OCI-LY1 (cell line): ENCODE measurements at regions not wholly inside any gene's neighbourhood (a gene's known extent, or its start where the extent isn't known, plus 50 kb on each side); places are given as distances from the start of the nearest gene placed in this dataset.
"Not testable (repeated sequence)": the region's sequence is repeated elsewhere in the genome, so short reads cannot be mapped to it uniquely, and the experiment has no call there.

Source experiments
- H2AFZ ChIP-seq: fragments of 200-600 bp; sonication (generic), shearing (Covaris generic); 2 replicates; pipeline ENCODE4 v1.6.0; 2014; ENCODE audit warnings: antibody characterized with exemption, mild to moderate bottlenecking, low read length
- H3F3A ChIP-seq: fragments of 200-600 bp; sonication (generic), shearing (Covaris generic); 2 replicates; pipeline ENCODE4 v1.6.0; 2014; ENCODE audit warnings: mild to moderate bottlenecking, antibody characterized with exemption, low read length, moderate library complexity; ENCODE audit not compliant: insufficient read depth
- H3K27ac ChIP-seq: fragments of 200-600 bp; sonication (generic); 2 replicates; pipeline ENCODE4 v1.5.1; 2014; ENCODE audit warnings: low read length, mixed run types, mild to moderate bottlenecking, low read depth; ENCODE audit not compliant: poor library complexity, severe bottlenecking
- H3K27me3 ChIP-seq: fragments of 200-600 bp; sonication (generic); 2 replicates; pipeline ENCODE4 v1.6.0; 2014; ENCODE audit warnings: antibody characterized with exemption, mild to moderate bottlenecking, low read length, moderate library complexity; ENCODE audit not compliant: insufficient read depth
- H3K36me3 ChIP-seq: fragments of 200-600 bp; sonication (generic); 2 replicates; pipeline ENCODE4 v1.6.1; 2014; ENCODE audit warnings: mild to moderate bottlenecking, antibody characterized with exemption, low read length, moderate library complexity, mixed read lengths; ENCODE audit not compliant: insufficient read depth
- H3K4me1 ChIP-seq: fragments of 200-600 bp; sonication (generic); 2 replicates; pipeline ENCODE4 v1.5.1; 2014; ENCODE audit warnings: mild to moderate bottlenecking, low read length, moderate library complexity; ENCODE audit not compliant: insufficient read depth, severe bottlenecking
- H3K4me2 ChIP-seq: fragments of 200-600 bp; sonication (generic), shearing (Covaris generic); 2 replicates; pipeline ENCODE4 v1.6.1; 2014; ENCODE audit warnings: low read length
- H3K4me3 ChIP-seq: fragments of 200-600 bp; sonication (generic); 2 replicates; pipeline ENCODE4 v1.5.1; 2014; ENCODE audit warnings: low read length, low read depth, mild to moderate bottlenecking, mixed read lengths; ENCODE audit not compliant: poor library complexity, severe bottlenecking
- H3K79me2 ChIP-seq: fragments of 200-600 bp; shearing (Covaris generic); 2 replicates; pipeline ENCODE4 v1.6.1; 2016; ENCODE audit warnings: mixed run types, low read length, mixed read lengths; ENCODE audit not compliant: insufficient read depth
- H3K9ac ChIP-seq: fragments of 200-600 bp; sonication (generic), shearing (Covaris generic); 2 replicates; pipeline ENCODE4 v1.6.1; 2014; ENCODE audit warnings: mild to moderate bottlenecking, low read length, mixed read lengths
- H3K9me2 ChIP-seq: fragments of 200-600 bp; sonication (generic), shearing (Covaris generic); 2 replicates; pipeline ENCODE4 v1.6.1; 2014; ENCODE audit warnings: low read depth, mild to moderate bottlenecking, low read length, mixed read lengths
- H3K9me3 ChIP-seq: fragments of 200-600 bp; shearing (Covaris generic); 2 replicates; pipeline ENCODE4 v1.6.1; 2014; ENCODE audit warnings: low read length, mixed read lengths
- H4K20me1 ChIP-seq: fragments of 200-600 bp; sonication (generic), shearing (Covaris generic); 2 replicates; pipeline ENCODE4 v1.6.0; 2016; ENCODE audit warnings: mild to moderate bottlenecking, low read length; ENCODE audit not compliant: insufficient read depth
- EZH2 ChIP-seq: fragments of 200-600 bp; sonication (generic), shearing (Covaris generic); IDR thresholded peaks from 2 replicates; pipeline ENCODE4 v1.8.0; 2017; ENCODE audit warnings: borderline replicate concordance, mixed run types, mild to moderate bottlenecking, antibody characterized with exemption, low read length, moderate library complexity, mixed read lengths
- TF ChIP-seq, protein P1 (sequence below): fragments of 200-600 bp; sonication (generic), shearing (Covaris generic); IDR thresholded peaks from 2 replicates; pipeline ENCODE4 v1.5.1; 2017; ENCODE audit warnings: mild to moderate bottlenecking, antibody characterized with exemption, low read length, moderate library complexity, mixed read lengths

DNA sequence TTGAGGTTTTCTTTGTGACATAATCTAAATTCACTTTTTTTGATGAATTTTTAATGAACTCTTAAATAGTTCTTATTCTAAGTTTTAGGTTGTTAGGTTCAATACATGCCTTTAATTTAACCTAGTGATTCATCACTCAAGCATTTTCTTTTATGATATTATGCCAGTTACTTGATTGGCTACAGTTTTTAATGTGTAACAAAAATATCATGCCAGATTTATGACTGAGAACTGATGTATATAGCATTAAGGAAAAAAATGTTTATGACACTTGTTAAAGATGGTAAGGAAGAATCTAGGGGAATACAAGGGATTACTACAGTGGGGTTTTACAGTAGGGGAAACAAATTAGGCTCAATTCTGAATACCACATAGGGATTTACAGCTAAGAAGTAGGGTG lies 103.1 kb downstream of the VGLL3 start:
- no peaks in the 10 kb centered on the region for H3K9me2 ChIP-seq
- H3K4me1 ChIP-seq: no peaks in the 10 kb centered on the region
- H3K9me3 ChIP-seq: no peaks in the 10 kb centered on the region
- H4K20me1 ChIP-seq: no peaks in the 10 kb centered on the region
- H3K27me3 ChIP-seq: no peaks in the 10 kb centered on the region
- H3K9ac ChIP-seq: no peak overlapping the region
- H3K4me2 ChIP-seq: no peak overlapping the region
- no peak overlapping the region for H3K4me3 ChIP-seq
- no peaks in the 10 kb centered on the region for H3F3A ChIP-seq
- no peak overlapping the region for H3K27ac ChIP-seq
- H3K79me2 ChIP-seq: no peaks in the 10 kb centered on the region
- no peak for TF ChIP-seq EZH2
- TF ChIP-seq, protein P1, sequence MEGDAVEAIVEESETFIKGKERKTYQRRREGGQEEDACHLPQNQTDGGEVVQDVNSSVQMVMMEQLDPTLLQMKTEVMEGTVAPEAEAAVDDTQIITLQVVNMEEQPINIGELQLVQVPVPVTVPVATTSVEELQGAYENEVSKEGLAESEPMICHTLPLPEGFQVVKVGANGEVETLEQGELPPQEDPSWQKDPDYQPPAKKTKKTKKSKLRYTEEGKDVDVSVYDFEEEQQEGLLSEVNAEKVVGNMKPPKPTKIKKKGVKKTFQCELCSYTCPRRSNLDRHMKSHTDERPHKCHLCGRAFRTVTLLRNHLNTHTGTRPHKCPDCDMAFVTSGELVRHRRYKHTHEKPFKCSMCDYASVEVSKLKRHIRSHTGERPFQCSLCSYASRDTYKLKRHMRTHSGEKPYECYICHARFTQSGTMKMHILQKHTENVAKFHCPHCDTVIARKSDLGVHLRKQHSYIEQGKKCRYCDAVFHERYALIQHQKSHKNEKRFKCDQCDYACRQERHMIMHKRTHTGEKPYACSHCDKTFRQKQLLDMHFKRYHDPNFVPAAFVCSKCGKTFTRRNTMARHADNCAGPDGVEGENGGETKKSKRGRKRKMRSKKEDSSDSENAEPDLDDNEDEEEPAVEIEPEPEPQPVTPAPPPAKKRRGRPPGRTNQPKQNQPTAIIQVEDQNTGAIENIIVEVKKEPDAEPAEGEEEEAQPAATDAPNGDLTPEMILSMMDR: no peak
- no peaks in the 10 kb centered on the region for H3K36me3 ChIP-seq
- no peak overlapping the region for H2AFZ ChIP-seq

DNA sequence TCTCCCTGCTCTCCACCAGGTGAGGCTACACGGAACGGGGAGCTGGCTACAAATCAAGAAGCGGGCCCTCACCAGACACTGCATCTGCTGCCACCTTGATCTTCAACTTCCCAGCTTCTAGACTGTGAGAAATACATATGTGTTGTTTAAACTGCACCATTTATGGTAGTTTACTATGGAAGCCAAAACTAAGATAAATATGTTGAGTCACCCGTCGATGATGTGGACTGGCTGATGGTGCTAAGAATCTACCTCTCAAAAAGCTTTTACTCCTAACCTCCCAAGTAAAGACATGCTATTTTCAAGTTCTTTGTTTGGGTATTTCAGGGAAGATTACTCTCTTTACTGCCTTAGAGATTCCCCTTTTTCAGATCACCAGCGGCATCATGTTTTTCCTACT lies 110.9 kb downstream of the VGLL3 start:
- H3K9me3 ChIP-seq: no peaks in the 10 kb centered on the region
- H2AFZ ChIP-seq: no peak overlapping the region
- no peaks in the 10 kb centered on the region for H3K4me1 ChIP-seq
- TF ChIP-seq, protein P1: no peak
- no peak for TF ChIP-seq EZH2
- no peaks in the 10 kb centered on the region for H3K79me2 ChIP-seq
- H3F3A ChIP-seq: no peaks in the 10 kb centered on the region
- no peaks in the 10 kb centered on the region for H3K27me3 ChIP-seq
- H3K4me2 ChIP-seq: no peak overlapping the region
- no peak overlapping the region for H3K4me3 ChIP-seq
- H3K27ac ChIP-seq: no peak overlapping the region
- H3K9me2 ChIP-seq: no peaks in the 10 kb centered on the region
- H3K36me3 ChIP-seq: no peaks in the 10 kb centered on the region
- no peaks in the 10 kb centered on the region for H4K20me1 ChIP-seq
- H3K9ac ChIP-seq: no peak overlapping the region

DNA sequence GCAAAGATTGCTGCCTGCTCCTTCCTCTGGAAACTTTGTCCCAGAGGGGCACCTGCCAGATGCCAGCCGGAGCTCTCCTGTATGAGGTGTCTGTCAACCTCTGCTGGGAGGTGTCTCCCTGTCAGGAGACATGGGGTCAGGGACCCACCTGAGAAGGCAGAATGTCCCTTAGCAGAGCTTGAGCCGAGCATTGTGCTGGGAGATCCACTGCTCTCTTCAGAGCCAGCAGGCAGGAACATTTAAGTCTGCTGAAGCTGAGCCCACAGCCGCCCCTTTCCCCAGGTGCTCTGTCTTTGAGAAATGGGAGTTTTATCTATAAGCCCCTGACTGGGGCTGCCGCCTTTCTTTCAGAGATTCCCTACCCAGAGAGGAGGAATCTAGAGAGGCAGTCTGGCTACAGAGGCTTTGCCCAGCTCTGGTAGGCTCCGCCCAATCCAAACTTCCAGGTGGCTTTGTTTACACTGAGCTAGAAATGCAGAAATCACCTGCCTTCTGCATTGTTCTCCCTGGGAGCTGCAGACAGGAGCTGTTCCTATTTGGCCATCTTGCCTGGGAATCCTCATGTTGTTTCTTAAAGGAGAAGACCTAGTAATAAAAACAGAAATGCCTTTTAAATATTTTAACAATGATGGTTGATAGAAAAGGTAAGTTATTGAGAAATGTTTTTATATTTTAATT lies 114.3 kb downstream of the VGLL3 start:
- H3K4me2 ChIP-seq, H3F3A ChIP-seq, H2AFZ ChIP-seq, H3K9ac ChIP-seq, H4K20me1 ChIP-seq, H3K4me3 ChIP-seq, H3K27me3 ChIP-seq, H3K9me3 ChIP-seq, H3K36me3 ChIP-seq, H3K79me2 ChIP-seq, H3K9me2 ChIP-seq, H3K27ac ChIP-seq, H3K4me1 ChIP-seq: not testable (repeated sequence)

DNA sequence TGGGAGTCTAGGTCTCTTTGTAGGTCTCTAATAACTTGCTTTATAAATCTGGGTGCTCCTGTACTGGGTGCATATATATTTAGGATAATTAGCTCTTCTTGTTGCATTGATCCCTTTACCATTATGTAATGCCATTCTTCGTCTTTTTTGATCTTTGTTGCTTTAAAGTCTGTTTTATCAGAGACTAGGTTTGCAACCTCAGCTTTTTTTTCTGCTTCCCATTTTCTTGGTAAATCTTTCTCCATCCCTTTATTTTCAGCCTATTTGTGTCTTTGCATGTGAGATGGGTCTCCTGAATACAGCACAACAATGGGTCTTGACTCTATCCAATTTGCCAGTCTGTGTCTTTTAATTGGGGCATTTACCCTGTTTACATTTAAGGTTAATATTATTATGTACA lies 116.2 kb downstream of the VGLL3 start:
- not testable (repeated sequence) for H3K4me2 ChIP-seq, H3K36me3 ChIP-seq, H4K20me1 ChIP-seq, H3K79me2 ChIP-seq, H3K27me3 ChIP-seq, H3K9ac ChIP-seq, H3F3A ChIP-seq, H2AFZ ChIP-seq, H3K9me2 ChIP-seq, H3K4me1 ChIP-seq, H3K27ac ChIP-seq, H3K9me3 ChIP-seq, H3K4me3 ChIP-seq
